Endothelial cell (in vitro differentiated cells): ENCODE measurements at regions not wholly inside any gene's neighbourhood (a gene's known extent, or its start where the extent isn't known, plus 50 kb on each side); places are given as distances from the start of the nearest gene placed in this dataset.
"Not testable (repeated sequence)": the region's sequence is repeated elsewhere in the genome, so short reads cannot be mapped to it uniquely, and the experiment has no call there.

Source experiments
- DNase-seq: peaks from one replicate; pipeline ENCODE4 v3.0.0; 2021; ENCODE audit warnings: low spot score
- H3K27ac Mint-ChIP-seq: one replicate; pipeline ENCODE4 v1.8.0; 2021; ENCODE audit warnings: mixed read lengths, inconsistent platforms; ENCODE audit not compliant: unreplicated experiment
- H3K27me3 Mint-ChIP-seq: one replicate; pipeline ENCODE4 v1.8.0; 2021; ENCODE audit warnings: mild to moderate bottlenecking, moderate library complexity, mixed read lengths, inconsistent platforms; ENCODE audit not compliant: unreplicated experiment
- H3K36me3 Mint-ChIP-seq: one replicate; pipeline ENCODE4 v1.8.0; 2021; ENCODE audit warnings: mild to moderate bottlenecking, low read depth, mixed read lengths, inconsistent platforms; ENCODE audit not compliant: unreplicated experiment
- H3K4me1 Mint-ChIP-seq: one replicate; pipeline ENCODE4 v1.8.0; 2021; ENCODE audit warnings: mild to moderate bottlenecking, mixed read lengths, inconsistent platforms; ENCODE audit not compliant: unreplicated experiment
- H3K4me3 Mint-ChIP-seq: one replicate; pipeline ENCODE4 v1.8.0; 2021; ENCODE audit warnings: mild to moderate bottlenecking, mixed read lengths, inconsistent platforms; ENCODE audit not compliant: unreplicated experiment
- H3K9me3 Mint-ChIP-seq: one replicate; pipeline ENCODE4 v1.8.0; 2021; ENCODE audit warnings: mixed read lengths, inconsistent platforms; ENCODE audit not compliant: unreplicated experiment
- CTCF ChIP-seq: fragments of 200-600 bp; sonication (generic); IDR thresholded peaks from one replicate; pipeline ENCODE4 v1.5.0; 2021; ENCODE audit warnings: antibody characterized with exemption; ENCODE audit not compliant: unreplicated experiment

- H3K4me1 Mint-ChIP-seq, result no peaks in the 10 kb centered on the region
- no peak for TF ChIP-seq CTCF
- no peak overlapping the region for H3K27ac Mint-ChIP-seq
- H3K27me3 Mint-ChIP-seq, result peaks cover 2% of the 10 kb centered on the region
- H3K9me3 Mint-ChIP-seq, result no peaks in the 10 kb centered on the region
- H3K4me3 Mint-ChIP-seq, result no peak overlapping the region
- no peaks in the 10 kb centered on the region for H3K36me3 Mint-ChIP-seq
- no peak for DNase-seq
These were observed 132.5 kb downstream of the PYDC2 start for GRCh38 chr3:191593486-191593885.

- H3K4me3 Mint-ChIP-seq, DNase-seq, H3K4me1 Mint-ChIP-seq, H3K9me3 Mint-ChIP-seq, H3K27me3 Mint-ChIP-seq, H3K36me3 Mint-ChIP-seq, H3K27ac Mint-ChIP-seq: not testable (repeated sequence)
These were observed 154.5 kb downstream of the PYDC2 start for GRCh38 chr3:191615511-191615910.

GRCh38 chr3:191624299-191624698, 163.3 kb downstream of the PYDC2 start:
- no peak for TF ChIP-seq CTCF
- H3K9me3 Mint-ChIP-seq, result no peaks in the 10 kb centered on the region
- H3K4me3 Mint-ChIP-seq, result no peak overlapping the region

GRCh38 chr3:191627064-191627463, 166.1 kb downstream of the PYDC2 start:
- Mint-ChIP-seq H3K4me1 (peaks cover 2% of the 10 kb centered on the region), H3K27ac (no peak overlapping the region), H3K36me3 (no peaks in the 10 kb centered on the region), H3K4me3 (no peak overlapping the region), H3K9me3 (no peaks in the 10 kb centered on the region), H3K27me3 (peaks cover 5% of the 10 kb centered on the region)
- DNase-seq, result no peak
- TF ChIP-seq CTCF, result no peak

More at GRCh38 chr3:191624299-191624698, 163.3 kb downstream of the PYDC2 start:
- H3K27ac Mint-ChIP-seq, result no peak overlapping the region
- H3K4me1 Mint-ChIP-seq, result peaks cover 2% of the 10 kb centered on the region
- H3K27me3 Mint-ChIP-seq, result peaks cover 3% of the 10 kb centered on the region
- H3K36me3 Mint-ChIP-seq, result no peaks in the 10 kb centered on the region
- DNase-seq, result no peak

GRCh38 chr3:191628571-191628970, 167.6 kb downstream of the PYDC2 start:
- H3K27ac Mint-ChIP-seq, result no peak overlapping the region
- H3K27me3 Mint-ChIP-seq, result peaks cover 4% of the 10 kb centered on the region
- no peaks in the 10 kb centered on the region for H3K36me3 Mint-ChIP-seq
- no peak for TF ChIP-seq CTCF
- H3K9me3 Mint-ChIP-seq, result no peaks in the 10 kb centered on the region
- no peak for DNase-seq
- H3K4me3 Mint-ChIP-seq, result no peak overlapping the region
- H3K4me1 Mint-ChIP-seq, result peaks cover 2% of the 10 kb centered on the region

- no peaks in the 10 kb centered on the region for H3K9me3 Mint-ChIP-seq
- H3K27me3 Mint-ChIP-seq, result peaks cover 2% of the 10 kb centered on the region
- no peak overlapping the region for H3K27ac Mint-ChIP-seq
- no peak overlapping the region for H3K4me3 Mint-ChIP-seq
- H3K36me3 Mint-ChIP-seq, result no peaks in the 10 kb centered on the region
- DNase-seq, result no peak
- peaks cover 2% of the 10 kb centered on the region for H3K4me1 Mint-ChIP-seq
- no peak for TF ChIP-seq CTCF
These were observed 170.5 kb downstream of the PYDC2 start for GRCh38 chr3:191631496-191631895.
